ENCODE measurements at regions not wholly inside any gene's neighbourhood (a gene's known extent, or its start where the extent isn't known, plus 50 kb on each side); places are given as distances from the start of the nearest gene placed in this dataset.

DNA sequence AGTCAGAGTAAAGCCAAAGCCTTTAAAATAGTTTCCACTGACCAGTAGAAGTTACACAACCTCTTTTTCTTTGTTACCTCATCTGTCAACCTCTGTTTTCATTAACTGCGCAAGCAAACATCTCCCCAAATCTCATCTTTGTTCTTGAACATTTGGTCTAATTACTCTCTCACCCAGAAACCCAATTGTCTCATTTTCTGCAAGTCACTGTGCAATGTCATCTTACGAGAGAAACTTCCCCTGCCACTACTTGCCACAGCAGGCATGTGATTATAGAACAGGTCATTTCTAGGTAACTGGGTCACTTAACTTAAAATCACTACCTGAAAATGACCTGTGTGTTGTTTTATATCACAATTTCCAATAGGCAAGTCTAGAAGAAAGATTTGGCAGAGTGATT, 159.4 kb downstream of the SI start:
- TF ChIP-seq CTCF (IDR thresholded peaks at IDR 0.05; ENCODE audit: extremely low read depth in 1 of 2, insufficient read depth in 1 of 2, low read depth in 1 of 2, low read length in 2 of 2) (no peak), MAX (IDR thresholded peaks at IDR 0.05; ENCODE audit: insufficient read depth, insufficient read length) (no peak)

Data from endothelial cell of umbilical vein (primary cell).